Activated naive CD8-positive, alpha-beta T cell treated with anti-CD3 and anti-CD28 coated beads for 36 hours (primary cell): ENCODE measurements at regions not wholly inside any gene's neighbourhood (a gene's known extent, or its start where the extent isn't known, plus 50 kb on each side); places are given as distances from the start of the nearest gene placed in this dataset.
"Not testable (repeated sequence)": the region's sequence is repeated elsewhere in the genome, so short reads cannot be mapped to it uniquely, and the experiment has no call there.

Source experiments
- DNase-seq: peaks from one replicate; pipeline ENCODE4 v3.0.0; 2021
- H3K27ac Mint-ChIP-seq: one replicate; pipeline ENCODE4 v1.8.0; 2022; ENCODE audit warnings: mild to moderate bottlenecking, moderate library complexity, mixed read lengths
- H3K27me3 Mint-ChIP-seq: one replicate; pipeline ENCODE4 v1.8.0; 2022; ENCODE audit warnings: mild to moderate bottlenecking, mixed read lengths
- H3K36me3 Mint-ChIP-seq: one replicate; pipeline ENCODE4 v1.8.0; 2021; ENCODE audit warnings: mild to moderate bottlenecking, mixed read lengths
- H3K4me1 Mint-ChIP-seq: one replicate; pipeline ENCODE4 v1.8.0; 2021; ENCODE audit warnings: mixed read lengths
- H3K4me3 Mint-ChIP-seq: one replicate; pipeline ENCODE4 v1.8.0; 2022; ENCODE audit warnings: mild to moderate bottlenecking, moderate library complexity, mixed read lengths
- H3K9me3 Mint-ChIP-seq: one replicate; pipeline ENCODE4 v1.8.0; 2022; ENCODE audit warnings: mixed read lengths

- H3K9me3 Mint-ChIP-seq, H3K36me3 Mint-ChIP-seq, H3K4me1 Mint-ChIP-seq, H3K27me3 Mint-ChIP-seq, DNase-seq, H3K27ac Mint-ChIP-seq, H3K4me3 Mint-ChIP-seq: not testable (repeated sequence)
Observed at GRCh38 chr11:24217319-24217718, 279.5 kb upstream of the LUZP2 start.

GRCh38 chr11:24225501-24225900 is 271.4 kb upstream of the LUZP2 start:
- H3K9me3 Mint-ChIP-seq = peaks cover 2% of the 10 kb centered on the region
- no peak for DNase-seq
- no peak overlapping the region for H3K4me3 Mint-ChIP-seq
- H3K4me1 Mint-ChIP-seq = no peaks in the 10 kb centered on the region
- H3K27ac Mint-ChIP-seq = no peak overlapping the region
- no peaks in the 10 kb centered on the region for H3K27me3 Mint-ChIP-seq
- H3K36me3 Mint-ChIP-seq = no peaks in the 10 kb centered on the region

GRCh38 chr11:24226606-24227005 is 270.2 kb upstream of the LUZP2 start:
- no peak for DNase-seq
- no peaks in the 10 kb centered on the region for H3K4me1 Mint-ChIP-seq
- no peaks in the 10 kb centered on the region for H3K36me3 Mint-ChIP-seq
- H3K4me3 Mint-ChIP-seq = no peak overlapping the region
- no peak overlapping the region for H3K27ac Mint-ChIP-seq
- H3K9me3 Mint-ChIP-seq = peaks cover 2% of the 10 kb centered on the region
- no peaks in the 10 kb centered on the region for H3K27me3 Mint-ChIP-seq

DNA sequence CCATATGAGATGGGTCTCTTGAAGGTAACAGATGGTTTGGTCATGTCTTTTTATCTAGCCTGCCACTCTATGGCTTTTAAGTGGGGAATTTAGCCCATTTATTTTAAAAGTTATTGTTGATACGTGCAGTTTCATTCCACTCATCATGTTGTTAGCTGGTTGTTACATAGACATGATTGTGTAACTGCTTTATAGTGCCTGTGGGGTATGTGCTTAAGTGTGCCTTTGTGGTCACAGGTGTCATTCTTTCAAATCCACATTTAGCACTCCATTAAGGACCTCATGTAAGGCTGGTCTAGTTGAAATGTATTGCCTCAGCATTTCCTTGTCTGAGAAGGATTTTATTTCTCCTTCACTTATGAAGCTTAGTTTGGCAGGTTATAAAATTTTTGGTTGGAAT is 263.8 kb upstream of the LUZP2 start:
- no peaks in the 10 kb centered on the region for H3K4me1 Mint-ChIP-seq

DNA sequence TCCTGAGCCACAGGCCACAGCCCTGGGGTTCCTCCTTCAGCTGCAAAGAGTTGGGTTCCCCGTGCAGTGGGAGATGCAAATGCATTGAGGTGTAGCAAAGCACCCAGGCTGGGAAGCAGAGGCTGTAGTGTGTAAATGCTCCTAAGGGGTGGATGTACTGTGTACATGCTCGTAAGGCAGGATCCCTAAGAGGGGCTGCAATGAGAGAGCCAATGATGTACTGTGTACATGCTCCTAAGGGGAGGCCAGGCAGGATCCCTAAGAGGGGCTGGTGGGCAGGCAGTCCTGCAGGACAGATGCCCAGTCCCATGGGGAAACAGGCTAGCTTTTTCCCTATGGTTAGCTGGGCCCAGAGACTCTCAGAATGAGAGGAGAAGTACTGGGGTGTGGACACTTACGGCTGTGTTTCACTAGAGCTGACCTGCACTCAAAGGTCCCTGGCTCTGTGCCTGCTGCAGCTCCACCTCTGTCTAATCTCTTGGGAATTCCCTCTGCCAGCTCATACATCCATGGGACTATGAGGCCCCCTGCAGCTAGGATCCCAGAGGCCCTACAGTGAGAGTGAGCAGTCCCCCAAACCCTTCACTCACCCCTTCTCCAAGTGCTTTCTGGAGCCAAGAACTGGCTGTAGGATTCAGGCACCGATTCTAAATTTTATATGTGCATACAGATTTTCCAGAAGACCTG is 261.9 kb upstream of the LUZP2 start:
- no peak for DNase-seq
- Mint-ChIP-seq H3K36me3 (no peaks in the 10 kb centered on the region), H3K9me3 (peaks cover 2% of the 10 kb centered on the region), H3K27ac (no peak overlapping the region), H3K27me3 (no peaks in the 10 kb centered on the region), H3K4me1 (no peaks in the 10 kb centered on the region), H3K4me3 (no peak overlapping the region)

More for the DNA sequence above, 263.8 kb upstream of the LUZP2 start:
- H3K27me3 Mint-ChIP-seq = no peaks in the 10 kb centered on the region
- H3K4me3 Mint-ChIP-seq = no peak overlapping the region
- no peak overlapping the region for H3K27ac Mint-ChIP-seq
- no peaks in the 10 kb centered on the region for H3K9me3 Mint-ChIP-seq
- H3K36me3 Mint-ChIP-seq = no peaks in the 10 kb centered on the region
- DNase-seq = no peak

DNA sequence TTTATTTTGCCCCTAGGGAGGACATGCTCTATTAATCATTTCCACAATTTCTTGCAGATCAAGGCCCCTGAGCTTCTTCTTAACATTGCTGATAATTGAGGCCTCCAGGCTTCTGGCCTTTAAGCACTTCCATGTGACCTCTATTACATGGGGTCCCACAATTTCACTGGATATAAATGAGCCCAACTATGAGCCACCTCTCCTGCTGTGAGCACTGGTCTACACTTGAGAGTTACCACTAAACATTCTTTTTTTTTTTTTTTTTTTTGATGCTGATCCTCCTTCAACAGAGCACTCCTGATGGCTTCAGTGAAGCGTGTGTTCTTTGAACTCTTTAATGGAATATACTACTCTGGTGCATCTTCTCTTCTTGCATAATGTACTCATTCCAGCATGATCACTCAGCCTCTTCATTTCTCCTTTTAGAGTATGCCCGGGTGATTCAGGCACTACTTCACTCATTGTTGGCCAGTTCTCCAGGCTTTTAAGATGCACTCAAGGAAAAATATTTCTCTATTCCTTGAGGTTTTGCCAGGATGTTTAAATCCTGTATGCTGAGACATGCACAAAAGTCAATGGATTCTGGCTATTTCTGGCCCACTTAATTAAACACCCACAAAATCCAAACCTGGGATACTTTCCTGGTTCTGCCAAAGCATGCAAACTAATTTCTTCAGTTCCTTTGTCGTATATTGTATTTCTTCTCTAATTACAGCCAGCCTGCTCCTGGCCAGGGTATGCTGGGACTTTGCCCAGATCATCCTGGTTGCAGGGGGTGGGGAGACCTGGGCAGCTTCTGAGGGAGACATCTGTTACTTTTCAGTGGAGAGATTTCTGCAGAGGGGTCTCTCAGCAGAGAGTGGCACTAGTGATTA is 257.8 kb upstream of the LUZP2 start:
- Mint-ChIP-seq H3K9me3 (peaks cover 3% of the 10 kb centered on the region), H3K27ac (no peak overlapping the region), H3K36me3 (no peaks in the 10 kb centered on the region), H3K4me1 (no peaks in the 10 kb centered on the region), H3K4me3 (no peak overlapping the region), H3K27me3 (no peaks in the 10 kb centered on the region)
- DNase-seq = no peak

GRCh38 chr11:24239930-24240329 is 256.9 kb upstream of the LUZP2 start:
- no peaks in the 10 kb centered on the region for H3K36me3 Mint-ChIP-seq
- H3K4me3 Mint-ChIP-seq = no peak overlapping the region
- peaks cover 3% of the 10 kb centered on the region for H3K9me3 Mint-ChIP-seq
- no peak overlapping the region for H3K27ac Mint-ChIP-seq
- H3K27me3 Mint-ChIP-seq = no peaks in the 10 kb centered on the region
- no peak for DNase-seq
- no peaks in the 10 kb centered on the region for H3K4me1 Mint-ChIP-seq

DNA sequence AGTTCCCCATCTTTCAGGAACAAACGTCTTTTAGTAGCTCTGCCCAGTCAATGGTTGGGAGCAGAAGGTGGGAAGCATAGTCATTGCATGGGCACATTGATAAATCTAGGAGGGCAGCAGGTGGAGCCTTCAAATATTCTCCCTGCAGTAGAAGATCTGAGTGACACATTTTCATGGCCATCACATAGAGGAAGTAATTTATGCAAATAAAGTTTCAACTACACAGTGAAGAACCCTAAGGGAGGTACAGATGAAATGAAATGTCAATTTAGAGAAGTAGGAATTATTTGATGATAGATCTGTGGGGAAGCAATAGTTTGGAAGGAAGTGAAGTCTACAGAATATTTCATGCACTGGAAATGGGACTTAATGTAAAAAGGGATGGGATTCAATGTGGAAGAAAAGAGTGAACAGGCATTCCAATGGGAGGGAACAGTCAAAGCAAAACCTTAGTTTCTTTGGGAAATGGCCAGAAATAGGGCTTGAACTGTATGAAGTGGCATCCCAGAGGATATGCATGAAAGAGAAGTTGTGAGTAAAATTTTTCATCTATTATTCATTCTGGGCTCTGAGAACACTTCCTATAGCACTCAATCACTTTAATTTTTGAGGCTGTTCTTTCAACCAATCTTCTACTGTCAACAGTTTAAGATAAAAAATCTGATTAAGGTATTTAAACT is 256.2 kb upstream of the LUZP2 start:
- Mint-ChIP-seq H3K4me1 (no peaks in the 10 kb centered on the region), H3K27ac (no peak overlapping the region), H3K27me3 (no peaks in the 10 kb centered on the region), H3K36me3 (no peaks in the 10 kb centered on the region), H3K9me3 (peaks cover 3% of the 10 kb centered on the region), H3K4me3 (no peak overlapping the region)
- DNase-seq = no peak

- H3K36me3 Mint-ChIP-seq = no peaks in the 10 kb centered on the region
- H3K4me1 Mint-ChIP-seq = no peaks in the 10 kb centered on the region
- no peaks in the 10 kb centered on the region for H3K9me3 Mint-ChIP-seq
- H3K4me3 Mint-ChIP-seq = no peak overlapping the region
- H3K27me3 Mint-ChIP-seq = no peaks in the 10 kb centered on the region
- no peak for DNase-seq
- H3K27ac Mint-ChIP-seq = no peak overlapping the region
Observed at GRCh38 chr11:24246715-24247114, 250.1 kb upstream of the LUZP2 start.

GRCh38 chr11:24247846-24248245 is 249.0 kb upstream of the LUZP2 start:
- no peak overlapping the region for H3K27ac Mint-ChIP-seq
- no peaks in the 10 kb centered on the region for H3K4me1 Mint-ChIP-seq

GRCh38 chr11:24249921-24250320 is 246.9 kb upstream of the LUZP2 start:
- H3K4me3 Mint-ChIP-seq = no peak overlapping the region
- no peak for DNase-seq
- no peaks in the 10 kb centered on the region for H3K9me3 Mint-ChIP-seq
- no peaks in the 10 kb centered on the region for H3K36me3 Mint-ChIP-seq
- H3K27me3 Mint-ChIP-seq = no peaks in the 10 kb centered on the region
- no peaks in the 10 kb centered on the region for H3K4me1 Mint-ChIP-seq
- no peak overlapping the region for H3K27ac Mint-ChIP-seq

More at GRCh38 chr11:24247846-24248245, 249.0 kb upstream of the LUZP2 start:
- Mint-ChIP-seq H3K4me3 (no peak overlapping the region), H3K27me3 (no peaks in the 10 kb centered on the region), H3K9me3 (no peaks in the 10 kb centered on the region), H3K36me3 (no peaks in the 10 kb centered on the region)
- DNase-seq = no peak

DNA sequence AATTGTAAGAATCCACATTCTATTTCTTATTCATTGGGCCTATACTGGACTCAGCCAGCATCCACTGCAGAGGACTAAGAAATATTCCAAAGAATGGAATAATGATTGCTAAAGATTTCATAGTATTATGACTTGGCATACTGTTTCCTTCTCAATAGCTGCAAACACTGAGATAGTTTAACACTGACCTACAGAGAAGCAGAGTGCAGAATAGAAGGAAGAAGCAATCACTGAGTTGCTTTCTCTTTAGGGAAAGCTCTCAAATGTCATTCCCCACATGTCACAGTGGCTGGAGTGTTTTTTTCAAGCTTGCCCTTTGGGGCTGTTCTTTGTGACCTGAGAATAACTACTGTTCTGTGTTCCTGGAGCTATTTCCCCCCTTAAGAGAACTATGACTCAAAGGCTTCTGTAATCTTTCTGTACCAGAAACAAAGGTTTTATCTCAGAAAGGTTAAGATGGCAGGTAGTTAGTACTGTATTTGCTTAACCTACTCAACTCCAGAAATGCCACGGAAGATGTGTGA is 243.6 kb upstream of the LUZP2 start:
- Mint-ChIP-seq H3K4me3 (no peak overlapping the region), H3K27ac (no peak overlapping the region), H3K9me3 (no peaks in the 10 kb centered on the region), H3K4me1 (no peaks in the 10 kb centered on the region), H3K36me3 (no peaks in the 10 kb centered on the region), H3K27me3 (no peaks in the 10 kb centered on the region)
- no peak for DNase-seq

GRCh38 chr11:24264868-24265267 is 232.0 kb upstream of the LUZP2 start:
- peaks cover 1% of the 10 kb centered on the region for H3K36me3 Mint-ChIP-seq

GRCh38 chr11:24267014-24267413 is 229.8 kb upstream of the LUZP2 start:
- H3K4me3 Mint-ChIP-seq = no peak overlapping the region
- H3K36me3 Mint-ChIP-seq = peaks cover 1% of the 10 kb centered on the region
- peaks cover 4% of the 10 kb centered on the region for H3K9me3 Mint-ChIP-seq
- no peak for DNase-seq
- H3K4me1 Mint-ChIP-seq = no peaks in the 10 kb centered on the region
- H3K27me3 Mint-ChIP-seq = no peaks in the 10 kb centered on the region
- no peak overlapping the region for H3K27ac Mint-ChIP-seq

More at GRCh38 chr11:24264868-24265267, 232.0 kb upstream of the LUZP2 start:
- no peak for DNase-seq
- peaks cover 4% of the 10 kb centered on the region for H3K9me3 Mint-ChIP-seq
- no peak overlapping the region for H3K4me3 Mint-ChIP-seq
- no peaks in the 10 kb centered on the region for H3K27me3 Mint-ChIP-seq
- H3K4me1 Mint-ChIP-seq = no peaks in the 10 kb centered on the region
- H3K27ac Mint-ChIP-seq = no peak overlapping the region

- Mint-ChIP-seq H3K36me3 (no peaks in the 10 kb centered on the region), H3K4me1 (no peaks in the 10 kb centered on the region), H3K9me3 (peaks cover 4% of the 10 kb centered on the region), H3K27ac (no peak overlapping the region), H3K27me3 (no peaks in the 10 kb centered on the region), H3K4me3 (no peak overlapping the region)
- no peak for DNase-seq
Observed at GRCh38 chr11:24271798-24272197, 225.1 kb upstream of the LUZP2 start.
